ENCODE measurements at regions not wholly inside any gene's neighbourhood (a gene's known extent, or its start where the extent isn't known, plus 50 kb on each side); places are given as distances from the start of the nearest gene placed in this dataset.

DNA sequence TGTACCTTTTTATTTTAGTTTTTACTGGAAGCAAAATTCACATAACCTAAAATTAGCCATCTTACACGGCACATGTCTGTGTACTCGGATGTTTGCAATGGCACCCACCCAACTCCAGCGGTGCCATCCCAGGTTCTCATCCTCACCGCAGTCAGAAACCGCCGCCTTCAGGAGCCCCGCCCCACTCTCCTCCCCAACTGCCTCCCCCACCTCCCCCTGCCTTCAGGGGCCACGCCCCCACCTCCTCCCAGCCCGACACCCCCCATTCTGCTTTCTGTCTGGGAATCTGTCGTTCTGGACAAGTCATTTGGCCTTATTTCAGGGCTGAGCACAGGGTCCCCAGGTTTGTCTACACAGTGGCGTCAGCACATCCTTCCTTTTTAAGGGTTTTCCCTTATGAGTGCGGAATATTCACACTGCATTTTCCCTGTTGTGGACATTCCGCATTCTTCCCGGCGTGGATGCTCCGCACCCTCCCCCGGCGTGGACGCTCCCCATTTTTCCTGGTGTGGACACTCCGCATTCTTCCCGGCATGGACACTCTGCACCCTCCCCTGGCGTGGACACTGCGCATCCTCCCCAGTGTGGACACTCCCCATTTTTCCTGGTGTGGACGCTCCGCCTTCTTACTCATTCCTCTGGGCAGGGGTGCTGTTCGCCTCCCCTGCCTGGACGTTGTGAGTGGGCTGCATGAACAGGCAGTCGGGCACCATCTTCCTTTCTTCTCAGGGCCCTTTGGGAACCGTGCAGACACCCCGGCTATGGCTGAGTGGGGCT, 135.4 kb upstream of the NKX1-1 start:
- TF ChIP-seq, protein P1, sequence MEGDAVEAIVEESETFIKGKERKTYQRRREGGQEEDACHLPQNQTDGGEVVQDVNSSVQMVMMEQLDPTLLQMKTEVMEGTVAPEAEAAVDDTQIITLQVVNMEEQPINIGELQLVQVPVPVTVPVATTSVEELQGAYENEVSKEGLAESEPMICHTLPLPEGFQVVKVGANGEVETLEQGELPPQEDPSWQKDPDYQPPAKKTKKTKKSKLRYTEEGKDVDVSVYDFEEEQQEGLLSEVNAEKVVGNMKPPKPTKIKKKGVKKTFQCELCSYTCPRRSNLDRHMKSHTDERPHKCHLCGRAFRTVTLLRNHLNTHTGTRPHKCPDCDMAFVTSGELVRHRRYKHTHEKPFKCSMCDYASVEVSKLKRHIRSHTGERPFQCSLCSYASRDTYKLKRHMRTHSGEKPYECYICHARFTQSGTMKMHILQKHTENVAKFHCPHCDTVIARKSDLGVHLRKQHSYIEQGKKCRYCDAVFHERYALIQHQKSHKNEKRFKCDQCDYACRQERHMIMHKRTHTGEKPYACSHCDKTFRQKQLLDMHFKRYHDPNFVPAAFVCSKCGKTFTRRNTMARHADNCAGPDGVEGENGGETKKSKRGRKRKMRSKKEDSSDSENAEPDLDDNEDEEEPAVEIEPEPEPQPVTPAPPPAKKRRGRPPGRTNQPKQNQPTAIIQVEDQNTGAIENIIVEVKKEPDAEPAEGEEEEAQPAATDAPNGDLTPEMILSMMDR (IDR thresholded peaks at IDR 0.05; ENCODE audit: extremely low read depth in 1 of 2, insufficient read depth in 1 of 2, low read depth in 1 of 2, low read length in 2 of 2): no peak
- TF ChIP-seq POLR2AphosphoS5 (IDR thresholded peaks at IDR 0.05; ENCODE audit: insufficient read depth, low read depth, low read length) (no peak), EZH2 (IDR thresholded peaks at IDR 0.05; ENCODE audit: borderline replicate concordance, low read depth, low read length, severe bottlenecking) (no peak), POLR2A (IDR thresholded peaks at IDR 0.05; ENCODE audit: low read depth, low read length) (no peak), MYC (IDR thresholded peaks at IDR 0.05; ENCODE audit: low read depth, low read length) (no peak)

Measured in endothelial cell of umbilical vein (primary cell).